HG02759 (cell line): ENCODE measurements at regions not wholly inside any gene's neighbourhood (a gene's known extent, or its start where the extent isn't known, plus 50 kb on each side); places are given as distances from the start of the nearest gene placed in this dataset.

ENCODE experiments used
- ATAC-seq: cut with Tn5 transposase; IDR thresholded peaks from one replicate; pipeline ENCODE4 v1.9.1; 2021; ENCODE audit warnings: mild to moderate bottlenecking, moderate library complexity; ENCODE audit not compliant: unreplicated experiment

DNA sequence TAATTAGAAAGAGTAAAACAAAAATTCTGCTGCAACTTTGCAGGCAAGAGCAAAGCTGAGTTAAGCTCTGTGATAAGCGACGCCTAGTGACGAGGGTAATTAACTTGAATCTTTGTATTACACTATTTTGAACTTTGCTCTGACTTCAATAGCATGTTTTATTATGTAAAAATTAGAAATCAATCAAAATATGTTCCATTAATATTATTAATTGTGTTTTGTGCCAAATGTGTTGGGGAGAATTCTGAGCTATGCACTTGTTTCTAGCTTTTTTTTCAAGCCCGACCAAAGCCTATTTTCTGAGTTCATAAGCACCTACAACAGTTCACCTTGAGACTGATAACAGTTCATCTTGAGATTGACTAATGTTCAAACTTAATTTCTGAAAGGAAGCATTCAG lies 90.1 kb upstream of the PDE3A start:
- no peak for ATAC-seq

GRCh38 chr12:20280515-20280914 lies 87.8 kb upstream of the PDE3A start:
- no peak for ATAC-seq

DNA sequence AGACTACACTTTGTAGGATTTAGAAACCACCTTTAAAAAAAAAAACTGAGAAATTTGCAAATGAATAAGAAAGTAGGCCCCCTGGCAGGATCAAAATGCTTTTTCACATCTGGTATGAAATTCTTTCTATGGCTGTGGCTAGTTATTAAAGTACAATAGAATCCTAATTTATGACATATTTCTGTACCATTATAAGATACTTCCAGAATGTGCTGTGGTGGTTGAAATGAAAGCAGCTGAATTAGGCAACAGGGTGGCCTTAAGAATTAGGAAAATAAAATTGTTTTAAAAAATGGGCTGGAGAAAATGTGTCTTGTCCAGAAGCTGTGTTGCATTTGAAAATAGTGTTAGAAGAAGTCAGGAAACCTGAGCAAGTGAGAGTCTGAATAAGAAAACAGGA lies 85.9 kb upstream of the PDE3A start:
- ATAC-seq: no peak

GRCh38 chr12:20283482-20283881 lies 84.9 kb upstream of the PDE3A start:
- no peak for ATAC-seq

DNA sequence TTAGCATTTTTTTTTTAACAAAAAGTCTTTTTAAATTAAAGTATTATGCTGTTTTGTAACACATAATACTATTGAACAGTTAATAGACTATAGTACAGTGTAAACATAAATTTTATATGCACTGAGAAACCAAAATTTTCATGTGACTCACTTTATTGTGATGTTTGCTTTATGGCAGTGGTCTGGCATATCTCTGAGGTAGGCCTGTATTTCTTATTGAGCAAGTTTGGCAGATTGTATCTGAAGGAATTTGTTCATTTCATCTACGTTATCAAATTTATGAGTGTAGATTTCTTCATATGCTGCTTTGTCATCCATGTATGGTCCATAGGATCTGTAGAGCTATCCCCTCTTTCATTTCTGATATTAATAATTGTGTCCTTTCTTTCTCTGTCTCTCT lies 78.8 kb upstream of the PDE3A start:
- ATAC-seq: no peak

GRCh38 chr12:20300457-20300856 lies 67.9 kb upstream of the PDE3A start:
- ATAC-seq: no peak

DNA sequence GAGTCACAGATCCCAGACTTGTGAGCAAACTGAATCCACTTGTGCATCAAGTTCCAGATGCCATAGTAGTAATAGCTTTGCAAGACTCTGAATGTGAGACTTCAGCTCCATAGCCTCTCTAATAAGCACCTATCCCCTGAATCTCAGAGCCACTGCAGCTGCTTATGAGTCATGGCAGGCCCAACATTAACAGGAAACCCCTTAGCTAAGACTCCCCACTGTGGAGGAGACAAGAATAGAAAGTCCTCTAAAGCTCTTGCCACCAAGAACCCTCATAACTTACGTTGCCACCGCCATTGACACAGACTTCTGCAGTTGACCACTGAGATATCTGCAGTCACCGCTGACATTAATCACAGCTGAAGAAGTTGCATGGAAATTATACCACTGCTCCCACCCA lies 62.9 kb upstream of the PDE3A start:
- no peak for ATAC-seq

DNA sequence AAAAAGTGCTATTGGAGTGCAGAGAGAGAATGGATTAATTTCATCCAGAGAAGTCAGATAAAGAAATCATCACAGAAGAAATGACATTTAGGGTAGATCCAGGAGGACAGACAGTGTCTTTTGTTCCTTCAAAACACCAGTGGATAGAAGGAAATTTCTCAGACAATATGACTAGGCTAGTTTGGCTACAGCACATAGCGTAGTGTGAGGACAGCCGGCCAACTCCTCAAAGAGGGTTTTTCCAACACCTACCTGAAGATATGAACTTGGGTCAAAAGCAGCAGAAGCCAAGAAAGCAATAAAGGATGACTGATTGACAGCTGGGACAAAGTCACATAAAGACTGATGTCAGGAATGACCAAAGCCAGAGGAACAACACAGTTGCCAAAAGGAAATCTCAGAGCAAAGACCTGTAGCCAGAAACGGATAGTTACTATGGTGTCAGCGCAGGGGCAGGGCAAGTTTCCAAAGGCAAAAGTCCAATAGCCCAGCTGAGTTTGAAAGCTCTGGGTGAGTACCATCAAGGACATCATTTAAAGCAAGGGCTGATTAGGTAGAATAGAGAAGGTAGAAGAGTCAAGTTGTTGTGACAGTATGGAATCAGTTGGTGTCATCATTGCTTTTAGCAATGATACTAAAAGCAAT lies 58.7 kb upstream of the PDE3A start:
- no peak for ATAC-seq

DNA sequence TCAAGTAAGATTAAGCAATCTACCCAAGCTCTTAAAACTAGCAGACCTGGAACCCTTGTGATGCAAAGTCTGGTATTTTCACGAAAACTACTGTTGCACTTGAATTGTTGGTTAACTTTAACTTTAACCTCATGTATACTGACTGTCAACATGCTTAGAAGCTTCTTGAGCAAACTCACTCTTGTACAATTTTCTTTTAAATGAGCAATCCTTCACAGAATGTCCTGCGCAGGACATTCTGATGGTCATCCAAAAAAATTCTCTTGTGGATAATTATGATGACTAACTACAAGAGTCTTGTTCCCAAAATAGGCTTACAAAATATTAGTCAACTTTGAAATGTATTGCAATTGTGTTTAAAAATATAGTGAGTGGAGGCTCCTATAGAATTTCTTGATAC lies 54.0 kb upstream of the PDE3A start:
- no peak for ATAC-seq

DNA sequence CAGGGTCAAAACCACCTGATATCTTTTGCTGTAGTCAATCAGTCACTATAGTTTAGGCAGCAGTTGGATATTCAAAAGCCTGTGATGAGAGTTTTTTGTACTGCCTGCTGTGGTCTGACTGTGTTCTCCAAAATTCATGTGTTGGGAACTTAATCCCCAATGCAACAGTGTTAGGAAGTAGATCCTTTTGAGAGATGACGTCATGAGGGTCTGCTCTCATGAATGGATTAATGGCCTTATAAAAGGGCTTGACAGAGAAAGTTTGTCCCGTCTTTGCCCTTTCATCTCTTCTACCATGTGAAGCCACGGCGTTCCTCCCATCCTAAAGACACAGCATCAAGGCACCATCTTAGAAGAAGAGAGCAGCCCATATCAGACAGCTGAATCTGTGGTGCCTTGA lies 50.8 kb upstream of the PDE3A start:
- no peak for ATAC-seq
